ENCODE measurements at regions not wholly inside any gene's neighbourhood (a gene's known extent, or its start where the extent isn't known, plus 50 kb on each side); places are given as distances from the start of the nearest gene placed in this dataset.
"Not testable (repeated sequence)": the region's sequence is repeated elsewhere in the genome, so short reads cannot be mapped to it uniquely, and the experiment has no call there.

GRCh38 chr3:31188112-31188511, 293.7 kb upstream of the GADL1 start:
- DNase-seq = no peak

- DNase-seq = no peak
Observed at GRCh38 chr3:31189330-31189729, 294.9 kb upstream of the GADL1 start.

GRCh38 chr3:31189971-31190370, 295.5 kb upstream of the GADL1 start:
- DNase-seq = no peak

GRCh38 chr3:31191354-31191753, 296.9 kb upstream of the GADL1 start:
- DNase-seq = no peak

- DNase-seq = no peak
Observed at GRCh38 chr3:31193429-31193828, 299.0 kb upstream of the GADL1 start.

GRCh38 chr3:31193871-31194270, 299.4 kb upstream of the GADL1 start:
- no peak for DNase-seq

GRCh38 chr3:31196261-31196660, 301.8 kb upstream of the GADL1 start:
- DNase-seq = no peak

- DNase-seq = no peak
Observed at GRCh38 chr3:31196881-31197364, 302.5 kb upstream of the GADL1 start.

GRCh38 chr3:31197941-31198340, 303.5 kb upstream of the GADL1 start:
- no peak for DNase-seq

- no peak for DNase-seq
Observed at GRCh38 chr3:31198890-31199289, 304.4 kb upstream of the GADL1 start.

- no peak for DNase-seq
Observed at GRCh38 chr3:31203960-31204795, 309.7 kb upstream of the GADL1 start.

- not testable (repeated sequence) for DNase-seq
Observed at GRCh38 chr3:31204796-31205056, 310.3 kb upstream of the GADL1 start.

GRCh38 chr3:31210068-31210645, 315.7 kb upstream of the GADL1 start:
- no peak for DNase-seq

GRCh38 chr3:31213869-31214486, 318.7 kb upstream of the STT3B start:
- DNase-seq = no peak

- no peak for DNase-seq
Observed at GRCh38 chr3:31218082-31218481, 314.6 kb upstream of the STT3B start.

- no peak for DNase-seq
Observed at GRCh38 chr3:31219131-31219843, 313.4 kb upstream of the STT3B start.

- DNase-seq = no peak
Observed at GRCh38 chr3:31220431-31220830, 312.3 kb upstream of the STT3B start.

GRCh38 chr3:31223278-31223677, 309.4 kb upstream of the STT3B start:
- no peak for DNase-seq

- no peak for DNase-seq
Observed at GRCh38 chr3:31224936-31225335, 307.8 kb upstream of the STT3B start.

GRCh38 chr3:31225923-31226322, 306.8 kb upstream of the STT3B start:
- no peak for DNase-seq

- no peak for DNase-seq
Observed at GRCh38 chr3:31226346-31226745, 306.4 kb upstream of the STT3B start.

- no peak for DNase-seq
Observed at GRCh38 chr3:31227131-31227562, 305.6 kb upstream of the STT3B start.

- no peak for DNase-seq
Observed at GRCh38 chr3:31230425-31231223, 302.1 kb upstream of the STT3B start.

All from NCI-H774 (cell line).